ENCODE measurements at regions not wholly inside any gene's neighbourhood (a gene's known extent, or its start where the extent isn't known, plus 50 kb on each side); places are given as distances from the start of the nearest gene placed in this dataset.

DNA sequence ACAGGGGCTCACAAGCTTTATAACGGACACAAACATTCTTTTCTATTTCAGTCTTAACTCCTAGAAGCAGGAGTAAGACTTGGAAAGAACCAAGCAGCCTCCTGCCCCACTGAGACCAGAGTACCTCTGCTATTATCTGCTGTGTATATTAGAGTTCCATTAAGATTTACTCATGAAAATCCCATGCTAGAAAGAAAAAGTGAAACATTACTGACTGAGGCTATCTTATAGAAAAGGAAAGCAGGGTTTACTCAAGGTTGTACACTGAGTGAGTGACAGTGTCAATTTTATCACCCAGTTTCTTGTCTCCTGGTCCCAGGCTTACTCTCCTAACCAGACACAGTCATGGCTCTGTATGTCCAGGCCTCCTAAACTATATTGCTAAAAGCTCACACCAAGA, 97.9 kb upstream of the SOX2 start:
- TF ChIP-seq EZH2 (IDR thresholded peaks at IDR 0.05; ENCODE audit: low read length) (no peak), CTCF (optimal IDR thresholded peaks at IDR 0.05 in 1 of 3, IDR thresholded peaks at IDR 0.05 in 1 of 3, conservative IDR thresholded peaks at IDR 0.05 in 1 of 3; ENCODE audit: extremely low read depth in 1 of 3, insufficient read depth in 2 of 3, low read length in 3 of 3) (no peak)
